ENCODE measurements at regions not wholly inside any gene's neighbourhood (a gene's known extent, or its start where the extent isn't known, plus 50 kb on each side); places are given as distances from the start of the nearest gene placed in this dataset.

GRCh38 chrX:39476604-39477021 lies 621.1 kb downstream of the BCOR start:
- H3K27ac ChIP-seq: no peak overlapping the region
- no peaks in the 10 kb centered on the region for H3K36me3 ChIP-seq
- no peak for DNase-seq
- no peak overlapping the region for H3K4me3 ChIP-seq
- no peaks in the 10 kb centered on the region for H3K4me1 ChIP-seq
- H3K9me3 ChIP-seq: no peaks in the 10 kb centered on the region
- WGBS, 5 donors: 79 to 86% (median 82%) methylated on average over 14 to 15 of the region's 15 CpGs; no CpG with 5 or more reads in 1 of the 5 donors
- peaks cover 0 to 8% (median 0%) of the 10 kb centered on the region in 7 donors for H3K27me3 ChIP-seq (replicated peaks in 1 of 7)
- TF ChIP-seq CTCF (IDR thresholded peaks at IDR 0.05 in 8 of 11, conservative IDR thresholded peaks at IDR 0.05 in 3 of 11): no peak
- no peak for TF ChIP-seq POLR2AphosphoS5 (IDR thresholded peaks at IDR 0.05)
- TF ChIP-seq POLR2A (IDR thresholded peaks at IDR 0.05): no peak
- intact Hi-C loops (cut with DNase I; ENCODE audit: low total_unique reads): no loop called here

GRCh38 chrX:39477031-39477761 lies 620.6 kb downstream of the BCOR start:
- intact Hi-C loops (cut with DNase I; ENCODE audit: low total_unique reads): no loop called here
- Histone ChIP-seq H3K9me3 (no peaks in the 10 kb centered on the region), H3K4me1 (no peaks in the 10 kb centered on the region), H3K36me3 (no peaks in the 10 kb centered on the region), H3K4me3 (no peak overlapping the region), H3K27ac (no peak overlapping the region), H3K27me3 (replicated peaks in 1 of 7) (peaks cover 0 to 8% (median 0%) of the 10 kb centered on the region in 7 donors)
- DNase-seq: no peak
- TF ChIP-seq CTCF (IDR thresholded peaks at IDR 0.05 in 8 of 11, conservative IDR thresholded peaks at IDR 0.05 in 3 of 11): peak in 1 of 11 experiments; percentile 9
- no peak for TF ChIP-seq POLR2A (IDR thresholded peaks at IDR 0.05)
- TF ChIP-seq POLR2AphosphoS5 (IDR thresholded peaks at IDR 0.05): no peak
- 69 to 83% (median 75%) methylated on average over 16 to 17 of the region's 17 CpGs for WGBS, 5 donors

GRCh38 chrX:39477762-39478120 lies 620.0 kb downstream of the BCOR start:
- H3K4me3 ChIP-seq: no peak overlapping the region
- TF ChIP-seq POLR2AphosphoS5 (IDR thresholded peaks at IDR 0.05) (peak in 2 of 3 donors; percentile 13 to 44), POLR2A (IDR thresholded peaks at IDR 0.05) (no peak)
- H3K27ac ChIP-seq: no peak overlapping the region
- peaks cover 0 to 8% (median 0%) of the 10 kb centered on the region in 7 donors for H3K27me3 ChIP-seq (replicated peaks in 1 of 7)
- intact Hi-C loops (cut with DNase I; ENCODE audit: low total_unique reads): no loop called here
- 10 to 64% (median 27%) methylated on average over 8 to 15 of the region's 15 CpGs for WGBS, 5 donors
- no peaks in the 10 kb centered on the region for H3K36me3 ChIP-seq
- no peaks in the 10 kb centered on the region for H3K9me3 ChIP-seq
- DNase-seq: no peak
- H3K4me1 ChIP-seq: no peaks in the 10 kb centered on the region

- intact Hi-C loops (cut with DNase I; ENCODE audit: low total_unique reads): no loop called here
- Histone ChIP-seq H3K4me3 (no peak overlapping the region), H3K9me3 (no peaks in the 10 kb centered on the region), H3K27me3 (replicated peaks in 1 of 7) (peaks cover 0 to 8% (median 0%) of the 10 kb centered on the region in 7 donors), H3K36me3 (no peaks in the 10 kb centered on the region), H3K27ac (no peak overlapping the region), H3K4me1 (peaks cover 0 to 3% (median 0%) of the 10 kb centered on the region in 6 donors)
- 60 to 100% (median 77%) methylated on average over 4 of the region's 4 CpGs for WGBS, 5 donors
- DNase-seq: no peak
- TF ChIP-seq CTCF (IDR thresholded peaks at IDR 0.05 in 8 of 11, conservative IDR thresholded peaks at IDR 0.05 in 3 of 11) (no peak), POLR2A (IDR thresholded peaks at IDR 0.05) (no peak), POLR2AphosphoS5 (IDR thresholded peaks at IDR 0.05) (no peak)
Measured at GRCh38 chrX:39479856-39480255, 617.9 kb downstream of the BCOR start.

Data from spleen (tissue), 11 donors.